Right lobe of liver (tissue), 4 donors: ENCODE measurements at regions not wholly inside any gene's neighbourhood (a gene's known extent, or its start where the extent isn't known, plus 50 kb on each side); places are given as distances from the start of the nearest gene placed in this dataset.

ENCODE experiments used
- CTCF ChIP-seq, 4 donors: fragments of 200-600 bp in 3 of 4; fragments of 450-650 bp in 1 of 4; IDR thresholded peaks; one replicate each; pipeline versions ENCODE4 v1.5.1 to v1.8.0; 2016 to 2022; ENCODE audit warnings: antibody characterized with exemption in 4 of 4, mild to moderate bottlenecking in 2 of 4
- POLR2A ChIP-seq: fragments of 450-650 bp; IDR thresholded peaks from one replicate; pipeline ENCODE4 v1.6.1; 2017; ENCODE audit warnings: antibody characterized with exemption, mild to moderate bottlenecking
- donor health status: DM: no; HTN: no; CAD: no.
- donor health status: DM: no; HTN: no; CAD: no.
- donor health status: DM: no; HTN: yes; CAD: no.

- no peak for TF ChIP-seq CTCF (IDR thresholded peaks at IDR 0.05)
- no peak for TF ChIP-seq POLR2A
These were observed 85.7 kb downstream of the RFPL4B start for GRCh38 chr6:112432853-112433252.
